GM12874 (cell line): ENCODE measurements at regions not wholly inside any gene's neighbourhood (a gene's known extent, or its start where the extent isn't known, plus 50 kb on each side); places are given as distances from the start of the nearest gene placed in this dataset.

Experiments
- TF ChIP-seq, protein P1 (sequence below): IDR thresholded peaks from 2 replicates; pipeline ENCODE4 v1.5.1; 2011; ENCODE audit warnings: low read depth, mild to moderate bottlenecking, control low read depth, low read length, moderate library complexity; ENCODE audit not compliant: insufficient read depth

DNA sequence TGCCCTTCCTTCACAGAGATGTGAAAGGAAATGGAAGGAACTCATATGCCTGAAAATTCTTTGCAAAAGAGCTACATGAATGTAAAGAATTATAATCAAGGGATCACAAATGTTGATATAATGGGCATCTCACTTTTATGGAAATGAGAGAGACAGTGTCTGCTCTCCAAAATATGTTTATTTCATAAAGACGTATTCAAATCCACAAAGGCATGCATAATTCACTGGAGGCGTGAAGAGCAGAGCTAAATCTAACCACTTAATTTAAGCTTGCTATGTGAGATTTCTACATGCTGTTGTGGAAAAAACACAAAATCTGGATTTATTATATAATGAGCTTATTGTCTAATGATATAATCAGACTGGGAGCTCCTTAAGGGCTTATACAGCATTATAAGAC, 469.1 kb downstream of the RAP2B start:
- TF ChIP-seq, protein P1, sequence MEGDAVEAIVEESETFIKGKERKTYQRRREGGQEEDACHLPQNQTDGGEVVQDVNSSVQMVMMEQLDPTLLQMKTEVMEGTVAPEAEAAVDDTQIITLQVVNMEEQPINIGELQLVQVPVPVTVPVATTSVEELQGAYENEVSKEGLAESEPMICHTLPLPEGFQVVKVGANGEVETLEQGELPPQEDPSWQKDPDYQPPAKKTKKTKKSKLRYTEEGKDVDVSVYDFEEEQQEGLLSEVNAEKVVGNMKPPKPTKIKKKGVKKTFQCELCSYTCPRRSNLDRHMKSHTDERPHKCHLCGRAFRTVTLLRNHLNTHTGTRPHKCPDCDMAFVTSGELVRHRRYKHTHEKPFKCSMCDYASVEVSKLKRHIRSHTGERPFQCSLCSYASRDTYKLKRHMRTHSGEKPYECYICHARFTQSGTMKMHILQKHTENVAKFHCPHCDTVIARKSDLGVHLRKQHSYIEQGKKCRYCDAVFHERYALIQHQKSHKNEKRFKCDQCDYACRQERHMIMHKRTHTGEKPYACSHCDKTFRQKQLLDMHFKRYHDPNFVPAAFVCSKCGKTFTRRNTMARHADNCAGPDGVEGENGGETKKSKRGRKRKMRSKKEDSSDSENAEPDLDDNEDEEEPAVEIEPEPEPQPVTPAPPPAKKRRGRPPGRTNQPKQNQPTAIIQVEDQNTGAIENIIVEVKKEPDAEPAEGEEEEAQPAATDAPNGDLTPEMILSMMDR: no peak

- TF ChIP-seq, protein P1: no peak
Measured at GRCh38 chr3:153631664-153632063, 469.6 kb downstream of the RAP2B start.

- TF ChIP-seq, protein P1: no peak
Measured at GRCh38 chr3:153633407-153633806, 471.4 kb downstream of the RAP2B start.

- TF ChIP-seq, protein P1: no peak
Measured at GRCh38 chr3:153634683-153635082, 472.7 kb downstream of the RAP2B start.

DNA sequence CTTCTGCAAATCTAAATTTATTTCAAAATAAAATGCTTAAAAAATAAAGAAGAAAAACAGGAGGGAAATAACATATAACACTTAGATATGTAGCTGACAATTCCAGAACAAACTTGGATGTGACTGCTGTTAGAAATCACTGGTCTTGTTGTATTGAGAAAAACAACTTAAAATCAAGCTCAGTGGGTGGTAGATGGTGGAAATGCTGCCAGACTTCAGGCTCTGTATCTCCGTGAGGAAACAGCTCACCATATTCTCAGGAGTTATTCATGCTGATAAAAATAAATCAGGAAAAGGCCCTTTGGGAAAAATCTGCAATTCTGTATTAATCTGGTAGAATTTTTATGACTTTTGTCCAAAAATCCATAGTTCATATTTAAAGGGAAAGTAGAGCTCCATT, 477.6 kb downstream of the RAP2B start:
- TF ChIP-seq, protein P1: no peak

GRCh38 chr3:153640689-153641665, 479.0 kb downstream of the RAP2B start:
- TF ChIP-seq, protein P1: no peak

GRCh38 chr3:153649286-153649839, 471.8 kb upstream of the ARHGEF26 start:
- TF ChIP-seq, protein P1: no peak
